Transverse colon (tissue), 3 donors: ENCODE measurements at regions not wholly inside any gene's neighbourhood (a gene's known extent, or its start where the extent isn't known, plus 50 kb on each side); places are given as distances from the start of the nearest gene placed in this dataset.

ENCODE experiments used
- EP300 ChIP-seq: sonication (generic); formaldehyde crosslinking; IDR thresholded peaks from one replicate; pipeline ENCODE4 v1.6.1; 2017; ENCODE audit warnings: antibody characterized with exemption, low read depth
- TF ChIP-seq, protein P1 (sequence below), 5 experiments: fragments of 200-600 bp in 3 of 5; fragments of 450-650 bp in 2 of 5; sonication (generic) in 3 of 5; IDR thresholded peaks; 1 replicate in 2 of 5; 2 replicates in 3 of 5; pipeline ENCODE4 v1.5.1; 2016 to 2017; ENCODE audit warnings: antibody characterized with exemption in 5 of 5, inconsistent platforms in 3 of 5, mild to moderate bottlenecking in 2 of 5, moderate library complexity in 1 of 5

DNA sequence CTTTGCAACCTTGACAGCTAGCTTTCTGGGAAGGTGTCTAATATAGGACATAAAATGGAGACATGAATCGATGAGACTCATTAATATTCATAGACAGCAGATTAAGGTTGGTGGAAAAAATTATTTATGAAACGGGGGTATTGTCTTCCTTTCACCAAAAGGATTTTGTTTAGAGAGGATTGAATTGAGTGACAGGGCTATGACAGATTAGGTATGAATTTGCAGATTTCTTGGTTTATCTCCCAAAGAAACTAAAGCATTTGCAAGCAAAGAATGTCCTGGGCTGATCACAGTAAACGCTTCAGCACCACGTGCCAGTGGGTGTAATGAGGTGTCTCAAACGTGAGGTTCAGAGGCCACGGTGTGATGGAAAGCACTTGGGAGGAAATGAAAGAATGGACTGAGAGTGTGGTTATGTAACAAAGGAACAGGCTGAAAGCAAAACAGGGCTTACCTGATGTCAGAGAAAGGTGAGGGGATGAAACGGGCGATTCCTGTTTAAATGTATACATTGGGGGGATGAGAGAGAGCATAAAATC lies 329.2 kb upstream of the NPVF start:
- TF ChIP-seq EP300: no peak
- TF ChIP-seq, protein P1, sequence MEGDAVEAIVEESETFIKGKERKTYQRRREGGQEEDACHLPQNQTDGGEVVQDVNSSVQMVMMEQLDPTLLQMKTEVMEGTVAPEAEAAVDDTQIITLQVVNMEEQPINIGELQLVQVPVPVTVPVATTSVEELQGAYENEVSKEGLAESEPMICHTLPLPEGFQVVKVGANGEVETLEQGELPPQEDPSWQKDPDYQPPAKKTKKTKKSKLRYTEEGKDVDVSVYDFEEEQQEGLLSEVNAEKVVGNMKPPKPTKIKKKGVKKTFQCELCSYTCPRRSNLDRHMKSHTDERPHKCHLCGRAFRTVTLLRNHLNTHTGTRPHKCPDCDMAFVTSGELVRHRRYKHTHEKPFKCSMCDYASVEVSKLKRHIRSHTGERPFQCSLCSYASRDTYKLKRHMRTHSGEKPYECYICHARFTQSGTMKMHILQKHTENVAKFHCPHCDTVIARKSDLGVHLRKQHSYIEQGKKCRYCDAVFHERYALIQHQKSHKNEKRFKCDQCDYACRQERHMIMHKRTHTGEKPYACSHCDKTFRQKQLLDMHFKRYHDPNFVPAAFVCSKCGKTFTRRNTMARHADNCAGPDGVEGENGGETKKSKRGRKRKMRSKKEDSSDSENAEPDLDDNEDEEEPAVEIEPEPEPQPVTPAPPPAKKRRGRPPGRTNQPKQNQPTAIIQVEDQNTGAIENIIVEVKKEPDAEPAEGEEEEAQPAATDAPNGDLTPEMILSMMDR (IDR thresholded peaks at IDR 0.05): no peak
